ENCODE measurements at regions not wholly inside any gene's neighbourhood (a gene's known extent, or its start where the extent isn't known, plus 50 kb on each side); places are given as distances from the start of the nearest gene placed in this dataset.

- Histone ChIP-seq H3K4me2 (no peak overlapping the region), H3K4me1 (ENCODE audit: insufficient read depth) (no peaks in the 10 kb centered on the region), H3K79me2 (no peaks in the 10 kb centered on the region), H3K36me3 (replicated peaks; ENCODE audit: insufficient read depth, low read depth) (no peaks in the 10 kb centered on the region), H3K27ac (no peak overlapping the region), H3K4me3 (no peak overlapping the region), H3K9me3 (ENCODE audit: low read depth) (no peaks in the 10 kb centered on the region), H4K20me1 (ENCODE audit: insufficient read depth, poor library complexity, severe bottlenecking) (no peaks in the 10 kb centered on the region), H3K9me2 (replicated peaks; ENCODE audit: insufficient read depth) (no peaks in the 10 kb centered on the region), H2AFZ (no peak overlapping the region), H3K27me3 (no peaks in the 10 kb centered on the region)
- no peak for DNase-seq (ENCODE audit: low spot score)
- 97% methylated on average over 7 of the region's 7 CpGs for WGBS (ENCODE audit: low lambda C conversion rate, missing lambda C conversion rate)
- TF ChIP-seq CTCF (IDR thresholded peaks at IDR 0.05; ENCODE audit: poor library complexity) (no peak), EZH2 (IDR thresholded peaks at IDR 0.05; ENCODE audit: borderline replicate concordance) (no peak), EZH2phosphoT487 (IDR thresholded peaks at IDR 0.05; ENCODE audit: low read depth, severe bottlenecking, unreplicated experiment) (no peak)
Measured at GRCh38 chr10:47099474-47099873, 188.2 kb downstream of the PTPN20 start.

- Histone ChIP-seq H3K9me2 (replicated peaks; ENCODE audit: insufficient read depth) (no peaks in the 10 kb centered on the region), H2AFZ (no peak overlapping the region), H3K4me3 (no peak overlapping the region), H3K27ac (no peak overlapping the region), H4K20me1 (ENCODE audit: insufficient read depth, poor library complexity, severe bottlenecking) (no peaks in the 10 kb centered on the region), H3K4me1 (ENCODE audit: insufficient read depth) (no peaks in the 10 kb centered on the region), H3K79me2 (no peaks in the 10 kb centered on the region), H3K4me2 (no peak overlapping the region), H3K27me3 (no peaks in the 10 kb centered on the region), H3K9me3 (ENCODE audit: low read depth) (no peaks in the 10 kb centered on the region), H3K36me3 (replicated peaks; ENCODE audit: insufficient read depth, low read depth) (no peaks in the 10 kb centered on the region)
- no peak for TF ChIP-seq CTCF (IDR thresholded peaks at IDR 0.05; ENCODE audit: poor library complexity)
- no peak for TF ChIP-seq EZH2 (IDR thresholded peaks at IDR 0.05; ENCODE audit: borderline replicate concordance)
- TF ChIP-seq EZH2phosphoT487 (IDR thresholded peaks at IDR 0.05; ENCODE audit: low read depth, severe bottlenecking, unreplicated experiment), result no peak
- DNase-seq (ENCODE audit: low spot score), result no peak
- WGBS (ENCODE audit: low lambda C conversion rate, missing lambda C conversion rate), result 96% methylated on average over 5 of the region's 5 CpGs
Measured at GRCh38 chr10:47101196-47101595, 190.0 kb downstream of the PTPN20 start.

GRCh38 chr10:47101807-47102206 is 190.6 kb downstream of the PTPN20 start:
- TF ChIP-seq CTCF (IDR thresholded peaks at IDR 0.05; ENCODE audit: poor library complexity), result no peak
- DNase-seq (ENCODE audit: low spot score), result no peak
- Histone ChIP-seq H3K4me3 (no peak overlapping the region), H3K4me1 (ENCODE audit: insufficient read depth) (no peaks in the 10 kb centered on the region), H3K4me2 (no peak overlapping the region), H3K79me2 (no peaks in the 10 kb centered on the region), H3K9me3 (ENCODE audit: low read depth) (no peaks in the 10 kb centered on the region), H3K27ac (no peak overlapping the region), H2AFZ (no peak overlapping the region), H4K20me1 (ENCODE audit: insufficient read depth, poor library complexity, severe bottlenecking) (no peaks in the 10 kb centered on the region), H3K9me2 (replicated peaks; ENCODE audit: insufficient read depth) (no peaks in the 10 kb centered on the region), H3K27me3 (no peaks in the 10 kb centered on the region), H3K36me3 (replicated peaks; ENCODE audit: insufficient read depth, low read depth) (no peaks in the 10 kb centered on the region)
- 87% methylated on average over 3 of the region's 3 CpGs for WGBS (ENCODE audit: low lambda C conversion rate, missing lambda C conversion rate)

GRCh38 chr10:47104151-47104605 is 192.9 kb downstream of the PTPN20 start:
- H3K4me3 ChIP-seq, result no peak overlapping the region
- no peaks in the 10 kb centered on the region for H3K9me3 ChIP-seq (ENCODE audit: low read depth)
- no peak for DNase-seq (ENCODE audit: low spot score)
- H3K36me3 ChIP-seq (replicated peaks; ENCODE audit: insufficient read depth, low read depth), result no peaks in the 10 kb centered on the region
- no peaks in the 10 kb centered on the region for H4K20me1 ChIP-seq (ENCODE audit: insufficient read depth, poor library complexity, severe bottlenecking)
- H3K4me1 ChIP-seq (ENCODE audit: insufficient read depth), result no peaks in the 10 kb centered on the region
- H3K4me2 ChIP-seq, result no peak overlapping the region
- no peak overlapping the region for H2AFZ ChIP-seq
- no peak for TF ChIP-seq CTCF (IDR thresholded peaks at IDR 0.05; ENCODE audit: poor library complexity)
- no peak for TF ChIP-seq EZH2phosphoT487 (IDR thresholded peaks at IDR 0.05; ENCODE audit: low read depth, severe bottlenecking, unreplicated experiment)
- TF ChIP-seq EZH2 (IDR thresholded peaks at IDR 0.05; ENCODE audit: borderline replicate concordance), result no peak
- H3K27me3 ChIP-seq, result no peaks in the 10 kb centered on the region
- H3K9me2 ChIP-seq (replicated peaks; ENCODE audit: insufficient read depth), result no peaks in the 10 kb centered on the region
- no peaks in the 10 kb centered on the region for H3K79me2 ChIP-seq
- H3K27ac ChIP-seq, result no peak overlapping the region
- 82% methylated on average over 4 of the region's 4 CpGs for WGBS (ENCODE audit: low lambda C conversion rate, missing lambda C conversion rate)

All from hepatocyte (in vitro differentiated cells).